ENCODE measurements at regions not wholly inside any gene's neighbourhood (a gene's known extent, or its start where the extent isn't known, plus 50 kb on each side); places are given as distances from the start of the nearest gene placed in this dataset.

- TF ChIP-seq, protein P1, sequence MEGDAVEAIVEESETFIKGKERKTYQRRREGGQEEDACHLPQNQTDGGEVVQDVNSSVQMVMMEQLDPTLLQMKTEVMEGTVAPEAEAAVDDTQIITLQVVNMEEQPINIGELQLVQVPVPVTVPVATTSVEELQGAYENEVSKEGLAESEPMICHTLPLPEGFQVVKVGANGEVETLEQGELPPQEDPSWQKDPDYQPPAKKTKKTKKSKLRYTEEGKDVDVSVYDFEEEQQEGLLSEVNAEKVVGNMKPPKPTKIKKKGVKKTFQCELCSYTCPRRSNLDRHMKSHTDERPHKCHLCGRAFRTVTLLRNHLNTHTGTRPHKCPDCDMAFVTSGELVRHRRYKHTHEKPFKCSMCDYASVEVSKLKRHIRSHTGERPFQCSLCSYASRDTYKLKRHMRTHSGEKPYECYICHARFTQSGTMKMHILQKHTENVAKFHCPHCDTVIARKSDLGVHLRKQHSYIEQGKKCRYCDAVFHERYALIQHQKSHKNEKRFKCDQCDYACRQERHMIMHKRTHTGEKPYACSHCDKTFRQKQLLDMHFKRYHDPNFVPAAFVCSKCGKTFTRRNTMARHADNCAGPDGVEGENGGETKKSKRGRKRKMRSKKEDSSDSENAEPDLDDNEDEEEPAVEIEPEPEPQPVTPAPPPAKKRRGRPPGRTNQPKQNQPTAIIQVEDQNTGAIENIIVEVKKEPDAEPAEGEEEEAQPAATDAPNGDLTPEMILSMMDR (IDR thresholded peaks at IDR 0.05; ENCODE audit: low read depth, low read length, missing input control): no peak
- no peak for TF ChIP-seq REST (IDR thresholded peaks at IDR 0.05)
- no peak for TF ChIP-seq FOXA1 (IDR thresholded peaks at IDR 0.05)
- TF ChIP-seq MAX (IDR thresholded peaks at IDR 0.05): no peak
- TF ChIP-seq RAD21 (IDR thresholded peaks at IDR 0.05): no peak
- no peak for TF ChIP-seq EGR1 (IDR thresholded peaks at IDR 0.05; ENCODE audit: low read depth in 2 of 2)
- TF ChIP-seq GABPA (IDR thresholded peaks at IDR 0.05 in 1 of 2, conservative IDR thresholded peaks at IDR 0.05 in 1 of 2): no peak
- no peak for TF ChIP-seq SP1 (IDR thresholded peaks at IDR 0.05)
- no peak for TF ChIP-seq TAF1 (conservative IDR thresholded peaks at IDR 0.05)
- no peak for TF ChIP-seq NR2F2 (IDR thresholded peaks at IDR 0.05)
- TF ChIP-seq JUND (IDR thresholded peaks at IDR 0.05): no peak
- no peak for TF ChIP-seq YY1 (IDR thresholded peaks at IDR 0.05)
- no peak for TF ChIP-seq ZBTB33 (IDR thresholded peaks at IDR 0.05)
- no peak for TF ChIP-seq ATF3 (IDR thresholded peaks at IDR 0.05)
These were observed 458.7 kb downstream of the RNF144A start for GRCh38 chr2:7375901-7376300.
